Caki2 (cell line): ENCODE measurements at regions not wholly inside any gene's neighbourhood (a gene's known extent, or its start where the extent isn't known, plus 50 kb on each side); places are given as distances from the start of the nearest gene placed in this dataset.
A peak's percentile ranks its signal among the peaks of the same experiment; 100 is the strongest.
"Not testable (repeated sequence)": the region's sequence is repeated elsewhere in the genome, so short reads cannot be mapped to it uniquely, and the experiment has no call there.

ENCODE experiments used
- DNase-seq: peaks from one replicate; pipeline ENCODE4 v3.0.0-alpha.2; 2015; ENCODE audit warnings: low read depth
- in situ Hi-C: cut with HindIII; loops from 2 replicates; pipeline ENCODE4 v1.10.0; 2016; ENCODE audit warnings: low sequenced_read_pairs, low pct_unique_long_range_greater_than_20kb, mixed read lengths

- no peak for DNase-seq
- in situ Hi-C loops = no loop called here
Observed at GRCh38 chr6:134666125-134666524, 283.8 kb downstream of the ALDH8A1 start.

- in situ Hi-C loops = no loop called here
- no peak for DNase-seq
Observed at GRCh38 chr6:134665029-134665723, 284.7 kb downstream of the ALDH8A1 start.

- in situ Hi-C loops = no loop called here
- DNase-seq = no peak
Observed at GRCh38 chr6:134663800-134664535, 285.9 kb downstream of the ALDH8A1 start.

DNA sequence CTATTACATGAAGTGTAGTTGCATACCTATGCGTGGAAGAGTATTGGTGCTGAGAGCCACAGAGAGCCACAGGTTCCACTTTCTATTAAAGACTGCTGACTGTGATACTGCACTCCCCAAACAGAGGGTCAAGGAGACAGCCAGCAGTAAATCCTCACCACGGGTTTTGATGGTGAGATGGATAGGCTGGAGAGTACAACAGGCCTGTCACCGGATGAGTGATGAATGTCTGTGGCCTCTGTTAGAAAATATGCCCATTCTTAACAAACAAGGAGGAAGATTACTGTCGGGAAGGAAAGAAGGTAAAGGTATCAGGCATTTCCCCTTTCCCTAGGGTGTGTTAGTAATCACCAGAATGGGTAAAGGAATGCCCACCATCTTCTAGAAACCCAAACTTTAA, 286.5 kb downstream of the ALDH8A1 start:
- in situ Hi-C loops = no loop called here
- no peak for DNase-seq

DNA sequence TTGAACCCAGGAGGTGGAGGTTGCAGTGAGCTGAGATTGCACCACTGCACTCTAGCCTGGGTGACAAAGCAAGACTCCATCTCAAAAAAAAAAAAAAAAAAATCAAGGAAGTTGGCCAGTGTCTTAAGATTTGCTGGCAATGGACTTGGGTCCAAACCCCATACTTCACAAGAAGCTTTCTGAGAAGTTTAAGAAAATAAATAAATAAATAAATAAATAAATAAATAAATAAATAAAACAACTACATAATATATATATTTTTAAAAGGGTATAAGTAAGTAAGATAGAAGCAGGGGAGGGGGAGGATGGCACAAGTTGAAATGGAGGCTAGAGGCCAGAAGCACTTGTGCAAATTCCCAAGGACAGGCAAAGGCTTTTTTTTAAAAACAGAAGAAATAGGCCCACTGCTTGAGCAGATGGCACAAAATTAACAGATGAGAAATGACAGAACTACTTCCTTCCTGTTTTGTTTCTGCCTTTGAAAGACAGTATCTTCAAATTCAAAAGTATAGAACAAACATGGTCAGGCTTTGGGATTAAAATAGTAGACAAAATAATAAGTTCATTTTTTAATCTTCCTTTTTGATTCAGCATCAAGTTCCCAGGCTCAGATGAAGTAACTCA, 287.7 kb downstream of the ALDH8A1 start:
- in situ Hi-C loops = no loop called here
- no peak for DNase-seq

GRCh38 chr6:134659885-134660284, 290.0 kb downstream of the ALDH8A1 start:
- in situ Hi-C loops = not testable (repeated sequence)

DNA sequence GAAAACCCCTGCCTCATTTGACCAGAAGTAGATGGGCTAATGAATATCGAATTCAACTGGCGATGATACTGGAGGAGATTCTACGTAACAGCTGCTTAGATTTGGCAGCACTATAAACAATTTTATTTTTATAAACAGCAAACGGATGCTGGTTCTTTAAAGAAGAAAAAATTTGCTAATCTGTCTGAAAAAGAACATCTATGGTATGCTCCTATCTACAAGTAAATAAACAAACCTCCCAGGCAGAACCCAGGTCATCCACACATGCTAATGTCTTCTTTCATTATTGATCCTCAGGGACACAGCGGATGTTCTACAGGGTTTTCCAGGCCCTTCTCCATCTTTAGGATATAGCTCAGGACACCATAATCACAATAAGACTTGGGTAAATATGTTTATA, 291.3 kb downstream of the ALDH8A1 start:
- in situ Hi-C loops = no loop called here
- DNase-seq = no peak

More at GRCh38 chr6:134659885-134660284, 290.0 kb downstream of the ALDH8A1 start:
- DNase-seq = not testable (repeated sequence)

GRCh38 chr6:134657751-134658527, 292.0 kb downstream of the ALDH8A1 start:
- no peak for DNase-seq
- in situ Hi-C loops = no loop called here

GRCh38 chr6:134657343-134657742, 292.6 kb downstream of the ALDH8A1 start:
- in situ Hi-C loops = no loop called here
- DNase-seq = no peak

- no peak for DNase-seq
- in situ Hi-C loops = no loop called here
Observed at GRCh38 chr6:134654751-134655150, 295.1 kb downstream of the ALDH8A1 start.

- no peak for DNase-seq
- in situ Hi-C loops = no loop called here
Observed at GRCh38 chr6:134651519-134651918, 298.4 kb downstream of the ALDH8A1 start.

DNA sequence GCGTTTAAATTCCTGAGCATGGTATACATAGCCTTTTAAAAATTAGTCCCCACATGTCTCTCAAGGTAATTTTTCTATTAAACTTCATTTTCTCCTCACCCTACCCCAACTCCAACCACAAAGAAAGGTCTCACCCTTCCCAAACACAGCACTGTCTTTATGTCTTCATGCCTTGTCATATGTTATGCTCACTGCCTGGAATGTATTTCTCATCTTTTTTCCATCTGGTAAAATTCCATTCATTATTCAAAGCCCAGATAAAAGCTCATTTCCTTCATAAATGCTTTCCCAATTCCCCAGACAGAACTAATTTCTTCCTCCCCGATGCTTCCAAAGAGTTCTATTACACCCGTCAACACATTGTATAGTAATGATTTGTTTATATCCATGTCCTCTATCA, 302.0 kb downstream of the ALDH8A1 start:
- no peak for DNase-seq
- in situ Hi-C loops = no loop called here

DNA sequence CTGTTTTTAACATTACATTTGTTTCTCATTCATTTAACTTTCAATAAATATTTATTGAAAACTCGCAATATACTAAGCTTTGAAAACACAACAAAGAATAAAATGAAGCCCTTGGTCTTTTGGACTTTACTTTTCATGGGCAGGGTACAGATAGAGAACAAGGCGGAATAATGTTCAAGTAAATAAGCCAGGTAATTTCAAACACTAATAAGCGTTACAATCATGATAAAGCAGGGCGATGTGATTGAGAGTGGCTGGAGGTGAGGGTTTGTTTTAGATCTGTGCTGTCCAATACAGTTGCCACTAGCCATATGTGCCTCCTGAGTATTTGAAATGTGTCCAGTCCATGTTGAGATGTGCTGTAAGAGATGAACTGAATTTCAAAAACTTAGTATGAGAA, 307.1 kb downstream of the ALDH8A1 start:
- in situ Hi-C loops = no loop called here
- DNase-seq = no peak

GRCh38 chr6:134642279-134642678, 307.6 kb downstream of the ALDH8A1 start:
- DNase-seq = peak; percentile 71
- in situ Hi-C loops = no loop called here

DNA sequence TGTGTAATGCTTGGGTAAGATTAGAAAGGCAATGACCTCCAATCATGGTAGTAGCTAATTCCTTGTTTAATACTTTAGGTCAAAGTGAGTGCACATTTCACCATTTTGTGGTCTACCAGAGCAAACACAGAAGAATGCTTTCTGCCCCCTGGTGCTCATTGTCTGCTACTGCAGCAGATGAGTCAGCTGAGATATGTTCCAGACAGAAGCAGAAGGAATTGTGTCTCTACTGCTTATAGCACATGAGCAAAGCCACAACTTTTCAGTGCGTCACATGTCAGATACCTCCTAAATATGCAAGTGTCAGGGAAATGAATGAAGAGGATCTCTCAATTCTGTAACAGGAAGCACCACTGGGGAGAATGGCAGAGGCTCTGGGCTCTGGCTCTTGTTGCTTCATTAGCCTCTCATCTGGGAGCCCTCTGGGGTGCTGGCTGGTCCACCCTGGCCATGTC, 308.9 kb downstream of the ALDH8A1 start:
- DNase-seq = peak; percentile 79
- in situ Hi-C loops = no loop called here

GRCh38 chr6:134640229-134640628, 309.7 kb downstream of the ALDH8A1 start:
- in situ Hi-C loops = no loop called here

GRCh38 chr6:134637847-134638437, 312.0 kb downstream of the ALDH8A1 start:
- no peak for DNase-seq
- in situ Hi-C loops = no loop called here

More at GRCh38 chr6:134640229-134640628, 309.7 kb downstream of the ALDH8A1 start:
- no peak for DNase-seq

GRCh38 chr6:134637282-134637681, 312.6 kb downstream of the ALDH8A1 start:
- DNase-seq = no peak
- in situ Hi-C loops = no loop called here
